ENCODE measurements at regions not wholly inside any gene's neighbourhood (a gene's known extent, or its start where the extent isn't known, plus 50 kb on each side); places are given as distances from the start of the nearest gene placed in this dataset.

GRCh38 chr20:55677011-55677410, 328.3 kb downstream of the CBLN4 start:
- no peaks in the 10 kb centered on the region for H3K9me3 ChIP-seq
- no peaks in the 10 kb centered on the region for H3K27me3 ChIP-seq (replicated peaks; ENCODE audit: control insufficient read depth, insufficient read depth, low read length)
- no TSS peak for BruUV-seq (replicated peaks)
- DNase-seq: no peak
- no peaks in the 10 kb centered on the region for H3K36me3 ChIP-seq (ENCODE audit: control insufficient read depth, insufficient read depth, low read length)
- no peaks in the 10 kb centered on the region for H3K36me3 Mint-ChIP-seq (ENCODE audit: insufficient read depth, unreplicated experiment)
- H3K9me3 Mint-ChIP-seq (ENCODE audit: unreplicated experiment): no peaks in the 10 kb centered on the region
- no peak for TF ChIP-seq CTCF (IDR thresholded peaks at IDR 0.05; ENCODE audit: insufficient read depth in 1 of 2, low read depth in 1 of 2, low read length in 1 of 2, severe bottlenecking in 1 of 2, unreplicated experiment in 1 of 2)
- CTCF ChIA-PET: no interaction called here
- H3K4me1 ChIP-seq: peaks cover 11% of the 10 kb centered on the region; the same call in 1 of the 2 replicates
- intact Hi-C loops (cut with micrococcal nuclease; ENCODE audit: unreplicated experiment): no loop called here
- H3K4me3 Mint-ChIP-seq (ENCODE audit: unreplicated experiment): no peak overlapping the region
- peaks cover 19% of the 10 kb centered on the region for H3K4me1 Mint-ChIP-seq (ENCODE audit: low read depth, unreplicated experiment)
- H3K27ac Mint-ChIP-seq (ENCODE audit: unreplicated experiment): no peak overlapping the region
- H3K27me3 Mint-ChIP-seq (ENCODE audit: insufficient read depth, unreplicated experiment): no peaks in the 10 kb centered on the region
- POLR2A ChIA-PET: no interaction called here
- no peak overlapping the region for H3K4me3 ChIP-seq (ENCODE audit: low read depth, low read length)

GRCh38 chr20:55676097-55676496, 329.2 kb downstream of the CBLN4 start:
- H3K27ac Mint-ChIP-seq (ENCODE audit: unreplicated experiment): no peak overlapping the region
- intact Hi-C loops (cut with micrococcal nuclease; ENCODE audit: unreplicated experiment): no loop called here
- peaks cover 19% of the 10 kb centered on the region for H3K4me1 Mint-ChIP-seq (ENCODE audit: low read depth, unreplicated experiment)
- H3K9me3 Mint-ChIP-seq (ENCODE audit: unreplicated experiment): no peaks in the 10 kb centered on the region
- H3K36me3 Mint-ChIP-seq (ENCODE audit: insufficient read depth, unreplicated experiment): no peaks in the 10 kb centered on the region
- Histone ChIP-seq H3K27me3 (replicated peaks; ENCODE audit: control insufficient read depth, insufficient read depth, low read length) (no peaks in the 10 kb centered on the region), H3K4me1 (peaks cover 11% of the 10 kb centered on the region; the same call in 1 of the 2 replicates), H3K36me3 (ENCODE audit: control insufficient read depth, insufficient read depth, low read length) (no peaks in the 10 kb centered on the region), H3K4me3 (ENCODE audit: low read depth, low read length) (no peak overlapping the region), H3K9me3 (no peaks in the 10 kb centered on the region)
- H3K4me3 Mint-ChIP-seq (ENCODE audit: unreplicated experiment): no peak overlapping the region
- no peaks in the 10 kb centered on the region for H3K27me3 Mint-ChIP-seq (ENCODE audit: insufficient read depth, unreplicated experiment)
- BruUV-seq (replicated peaks): no TSS peak
- POLR2A ChIA-PET: no interaction called here
- DNase-seq: no peak
- no peak for TF ChIP-seq CTCF (IDR thresholded peaks at IDR 0.05; ENCODE audit: insufficient read depth in 1 of 2, low read depth in 1 of 2, low read length in 1 of 2, severe bottlenecking in 1 of 2, unreplicated experiment in 1 of 2)
- CTCF ChIA-PET: no interaction called here

- no peaks in the 10 kb centered on the region for H3K36me3 Mint-ChIP-seq (ENCODE audit: insufficient read depth, unreplicated experiment)
- POLR2A ChIA-PET: no interaction called here
- H3K4me1 ChIP-seq: no peaks in the 10 kb centered on the region
- no peak overlapping the region for H3K4me3 Mint-ChIP-seq (ENCODE audit: unreplicated experiment)
- peaks cover 8% of the 10 kb centered on the region for H3K27me3 Mint-ChIP-seq (ENCODE audit: insufficient read depth, unreplicated experiment)
- CTCF ChIA-PET: no interaction called here
- no peaks in the 10 kb centered on the region for H3K9me3 ChIP-seq
- H3K9me3 Mint-ChIP-seq (ENCODE audit: unreplicated experiment): no peaks in the 10 kb centered on the region
- no peaks in the 10 kb centered on the region for H3K27me3 ChIP-seq (replicated peaks; ENCODE audit: control insufficient read depth, insufficient read depth, low read length)
- BruUV-seq (replicated peaks): no TSS peak
- H3K27ac Mint-ChIP-seq (ENCODE audit: unreplicated experiment): no peak overlapping the region
- no peaks in the 10 kb centered on the region for H3K4me1 Mint-ChIP-seq (ENCODE audit: low read depth, unreplicated experiment)
- no peak for TF ChIP-seq CTCF (IDR thresholded peaks at IDR 0.05; ENCODE audit: insufficient read depth in 1 of 2, low read depth in 1 of 2, low read length in 1 of 2, severe bottlenecking in 1 of 2, unreplicated experiment in 1 of 2)
- no peaks in the 10 kb centered on the region for H3K36me3 ChIP-seq (ENCODE audit: control insufficient read depth, insufficient read depth, low read length)
- intact Hi-C loops (cut with micrococcal nuclease; ENCODE audit: unreplicated experiment): loop anchor here (10.0 kb wide), 1 partner anchor 254 kb away; no protein-coding TSS in a partner anchor
- DNase-seq: no peak
- no peak overlapping the region for H3K4me3 ChIP-seq (ENCODE audit: low read depth, low read length)
Observed at GRCh38 chr20:55668631-55669030, 336.7 kb downstream of the CBLN4 start.

Measured in Caco-2 (cell line).